Cardiac fibroblast (primary cell): ENCODE measurements at regions not wholly inside any gene's neighbourhood (a gene's known extent, or its start where the extent isn't known, plus 50 kb on each side); places are given as distances from the start of the nearest gene placed in this dataset.

Source experiments
- DNase-seq, 2 donors: peaks; one replicate each; pipeline versions ENCODE4 v3.0.0 to v3.0.0-alpha.2; 2010; ENCODE audit warnings: low read depth in 2 of 2
- H3K4me3 ChIP-seq, 2 donors: replicated peaks in 1 of 2; 1 replicate in 1 of 2; 2 replicates in 1 of 2; pipeline ENCODE4 v1.5.1; 2011; ENCODE audit warnings: low read depth in 2 of 2, low read length in 2 of 2, mild to moderate bottlenecking in 2 of 2, moderate library complexity in 1 of 2
- TF ChIP-seq, protein P1 (sequence below): IDR thresholded peaks from one replicate; pipeline ENCODE4 v1.5.1; 2011; ENCODE audit warnings: low read depth, mild to moderate bottlenecking, low read length, inconsistent platforms

GRCh38 chr7:94228223-94228622 lies 166.5 kb upstream of the COL1A2 start:
- TF ChIP-seq, protein P1, sequence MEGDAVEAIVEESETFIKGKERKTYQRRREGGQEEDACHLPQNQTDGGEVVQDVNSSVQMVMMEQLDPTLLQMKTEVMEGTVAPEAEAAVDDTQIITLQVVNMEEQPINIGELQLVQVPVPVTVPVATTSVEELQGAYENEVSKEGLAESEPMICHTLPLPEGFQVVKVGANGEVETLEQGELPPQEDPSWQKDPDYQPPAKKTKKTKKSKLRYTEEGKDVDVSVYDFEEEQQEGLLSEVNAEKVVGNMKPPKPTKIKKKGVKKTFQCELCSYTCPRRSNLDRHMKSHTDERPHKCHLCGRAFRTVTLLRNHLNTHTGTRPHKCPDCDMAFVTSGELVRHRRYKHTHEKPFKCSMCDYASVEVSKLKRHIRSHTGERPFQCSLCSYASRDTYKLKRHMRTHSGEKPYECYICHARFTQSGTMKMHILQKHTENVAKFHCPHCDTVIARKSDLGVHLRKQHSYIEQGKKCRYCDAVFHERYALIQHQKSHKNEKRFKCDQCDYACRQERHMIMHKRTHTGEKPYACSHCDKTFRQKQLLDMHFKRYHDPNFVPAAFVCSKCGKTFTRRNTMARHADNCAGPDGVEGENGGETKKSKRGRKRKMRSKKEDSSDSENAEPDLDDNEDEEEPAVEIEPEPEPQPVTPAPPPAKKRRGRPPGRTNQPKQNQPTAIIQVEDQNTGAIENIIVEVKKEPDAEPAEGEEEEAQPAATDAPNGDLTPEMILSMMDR = no peak
- no peak for DNase-seq
- H3K4me3 ChIP-seq = no peak overlapping the region

- TF ChIP-seq, protein P1 = no peak
- DNase-seq = no peak
These were observed 166.0 kb upstream of the COL1A2 start for GRCh38 chr7:94228678-94229077.

DNA sequence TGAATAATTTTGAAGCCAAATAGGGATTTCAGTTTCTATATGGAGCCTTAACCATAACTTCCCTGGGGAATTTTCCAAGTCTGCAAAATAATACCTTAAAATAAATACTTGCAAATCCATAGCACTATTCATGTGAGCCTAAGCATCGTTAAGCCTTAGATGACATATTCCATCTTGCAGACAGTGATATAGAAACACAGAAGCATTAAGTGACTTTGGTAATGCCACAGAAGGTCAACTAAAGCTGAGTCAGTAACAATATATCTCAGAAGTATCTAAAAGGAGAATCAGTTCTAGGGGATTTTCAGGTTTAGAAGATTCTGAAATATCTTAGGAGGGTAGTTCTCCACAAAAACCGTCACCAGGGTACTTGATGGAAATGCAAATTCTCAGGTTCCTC lies 163.4 kb upstream of the COL1A2 start:
- TF ChIP-seq, protein P1 = no peak
- DNase-seq = no peak
- H3K4me3 ChIP-seq = no peak overlapping the region

More at GRCh38 chr7:94228678-94229077, 166.0 kb upstream of the COL1A2 start:
- no peak overlapping the region for H3K4me3 ChIP-seq

DNA sequence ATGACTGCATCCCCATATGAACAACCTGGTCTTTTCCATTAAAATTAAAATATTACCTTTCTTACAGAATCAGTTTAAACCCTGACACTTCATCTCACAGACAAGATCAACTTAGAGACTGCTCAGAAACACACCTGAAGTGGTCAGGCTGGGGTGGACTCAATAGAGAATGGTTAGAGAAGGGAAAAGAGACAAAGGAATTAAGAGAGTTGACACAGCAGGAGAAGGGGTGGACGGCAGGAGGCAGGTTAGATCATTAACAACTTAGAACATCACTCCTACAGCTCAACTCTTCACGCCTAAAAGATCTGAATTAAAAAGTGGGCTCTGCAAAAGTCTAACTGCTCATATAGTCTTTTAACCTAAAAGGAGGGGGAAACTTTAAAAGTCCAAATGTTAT lies 157.7 kb upstream of the COL1A2 start:
- no peak overlapping the region for H3K4me3 ChIP-seq
- TF ChIP-seq, protein P1 = no peak
- no peak for DNase-seq

GRCh38 chr7:94237417-94237816 lies 157.3 kb upstream of the COL1A2 start:
- DNase-seq = no peak
- TF ChIP-seq, protein P1 = no peak

GRCh38 chr7:94239661-94240234 lies 154.9 kb upstream of the COL1A2 start:
- TF ChIP-seq, protein P1 = no peak
- DNase-seq = no peak
- no peak overlapping the region for H3K4me3 ChIP-seq

More at GRCh38 chr7:94237417-94237816, 157.3 kb upstream of the COL1A2 start:
- no peak overlapping the region for H3K4me3 ChIP-seq

DNA sequence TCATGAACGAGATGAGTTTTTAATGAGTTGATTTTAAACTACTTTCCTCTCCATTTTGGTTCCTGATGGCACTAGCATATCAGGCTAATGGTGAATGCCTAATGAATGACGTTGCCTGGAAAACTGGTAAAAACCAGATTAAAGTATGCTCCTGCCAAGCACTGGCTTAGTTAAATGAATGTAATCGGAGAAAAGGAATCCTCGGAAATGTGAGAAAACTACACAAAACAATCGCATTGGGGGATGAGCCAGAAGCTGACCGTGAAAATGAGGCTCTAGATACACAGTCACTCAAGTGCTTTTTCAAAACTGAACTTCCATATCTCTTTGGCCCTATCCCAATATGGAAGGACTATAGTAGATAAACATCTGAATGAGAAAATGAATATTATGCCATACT lies 153.8 kb upstream of the COL1A2 start:
- DNase-seq = peak in 1 of 2 donors; percentile 46
- H3K4me3 ChIP-seq = no peak overlapping the region
- TF ChIP-seq, protein P1 = no peak
